Esophagus squamous epithelium (tissue), 4 donors: ENCODE measurements at regions not wholly inside any gene's neighbourhood (a gene's known extent, or its start where the extent isn't known, plus 50 kb on each side); places are given as distances from the start of the nearest gene placed in this dataset.

Experiments used
- POLR2A ChIP-seq, 4 donors: fragments of 450-650 bp; IDR thresholded peaks; one replicate each; pipeline ENCODE4 v1.6.1; 2017; ENCODE audit warnings: antibody characterized with exemption in 4 of 4, mild to moderate bottlenecking in 4 of 4, moderate library complexity in 3 of 4
- TF ChIP-seq, protein P1 (sequence below), 6 experiments: fragments of 450-650 bp in 4 of 6; fragments of 200-600 bp in 2 of 6; sonication (generic) in 2 of 6; IDR thresholded peaks; one replicate each; pipeline ENCODE4 v1.5.1; 2016 to 2019; ENCODE audit warnings: antibody characterized with exemption in 6 of 6, mild to moderate bottlenecking in 4 of 6, moderate library complexity in 4 of 6

DNA sequence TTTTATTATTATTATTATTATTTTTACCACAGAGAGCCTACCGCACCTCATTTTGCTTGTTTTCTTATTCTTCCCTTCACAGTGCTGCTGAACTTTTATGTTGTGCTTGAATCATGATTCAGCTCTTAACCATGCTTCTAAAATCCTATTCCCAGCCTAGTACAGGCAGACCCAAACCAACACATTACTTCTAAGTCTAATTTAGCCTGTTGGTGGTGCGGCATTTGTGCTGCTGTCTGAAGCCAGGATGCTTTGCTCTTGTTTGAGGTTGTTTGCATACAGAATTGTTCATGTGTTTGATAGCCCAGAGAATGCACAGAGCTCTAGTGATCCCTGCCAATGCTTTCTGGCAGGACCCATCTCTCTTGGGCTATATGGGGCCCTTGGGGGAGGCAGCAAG, 213.5 kb upstream of the KCNG1 start:
- TF ChIP-seq, protein P1, sequence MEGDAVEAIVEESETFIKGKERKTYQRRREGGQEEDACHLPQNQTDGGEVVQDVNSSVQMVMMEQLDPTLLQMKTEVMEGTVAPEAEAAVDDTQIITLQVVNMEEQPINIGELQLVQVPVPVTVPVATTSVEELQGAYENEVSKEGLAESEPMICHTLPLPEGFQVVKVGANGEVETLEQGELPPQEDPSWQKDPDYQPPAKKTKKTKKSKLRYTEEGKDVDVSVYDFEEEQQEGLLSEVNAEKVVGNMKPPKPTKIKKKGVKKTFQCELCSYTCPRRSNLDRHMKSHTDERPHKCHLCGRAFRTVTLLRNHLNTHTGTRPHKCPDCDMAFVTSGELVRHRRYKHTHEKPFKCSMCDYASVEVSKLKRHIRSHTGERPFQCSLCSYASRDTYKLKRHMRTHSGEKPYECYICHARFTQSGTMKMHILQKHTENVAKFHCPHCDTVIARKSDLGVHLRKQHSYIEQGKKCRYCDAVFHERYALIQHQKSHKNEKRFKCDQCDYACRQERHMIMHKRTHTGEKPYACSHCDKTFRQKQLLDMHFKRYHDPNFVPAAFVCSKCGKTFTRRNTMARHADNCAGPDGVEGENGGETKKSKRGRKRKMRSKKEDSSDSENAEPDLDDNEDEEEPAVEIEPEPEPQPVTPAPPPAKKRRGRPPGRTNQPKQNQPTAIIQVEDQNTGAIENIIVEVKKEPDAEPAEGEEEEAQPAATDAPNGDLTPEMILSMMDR (IDR thresholded peaks at IDR 0.05), result no peak
- TF ChIP-seq POLR2A (IDR thresholded peaks at IDR 0.05), result no peak
